Hepatocyte (in vitro differentiated cells): ENCODE measurements at regions not wholly inside any gene's neighbourhood (a gene's known extent, or its start where the extent isn't known, plus 50 kb on each side); places are given as distances from the start of the nearest gene placed in this dataset.
"Not testable (repeated sequence)": the region's sequence is repeated elsewhere in the genome, so short reads cannot be mapped to it uniquely, and the experiment has no call there.

Experiments used
- DNase-seq: peaks from one replicate; pipeline ENCODE4 v3.0.0-alpha.2; 2016; ENCODE audit warnings: low spot score
- H2AFZ ChIP-seq: fragments of 200-600 bp; sonication (generic); 2 replicates; pipeline ENCODE4 v1.6.0; 2016; ENCODE audit warnings: antibody characterized with exemption, mild to moderate bottlenecking
- H3K27ac ChIP-seq: fragments of 200-600 bp; sonication (generic); 2 replicates; pipeline ENCODE4 v1.5.1; 2016; ENCODE audit warnings: mild to moderate bottlenecking
- H3K27me3 ChIP-seq: fragments of 200-600 bp; sonication (generic); 2 replicates; pipeline ENCODE4 v1.6.1; 2016
- H3K36me3 ChIP-seq: fragments of 200-600 bp; sonication (generic); replicated peaks from 2 replicates; pipeline ENCODE4 v1.5.1; 2016; ENCODE audit warnings: low read depth; ENCODE audit not compliant: insufficient read depth
- H3K4me1 ChIP-seq: fragments of 200-600 bp; sonication (generic); 2 replicates; pipeline ENCODE4 v1.5.1; 2016; ENCODE audit warnings: mild to moderate bottlenecking, moderate library complexity; ENCODE audit not compliant: insufficient read depth
- H3K4me2 ChIP-seq: fragments of 200-600 bp; sonication (generic); 2 replicates; pipeline ENCODE4 v1.6.0; 2016
- H3K4me3 ChIP-seq: fragments of 200-600 bp; sonication (generic); 2 replicates; pipeline ENCODE4 v1.5.1; 2016; ENCODE audit warnings: mild to moderate bottlenecking
- H3K79me2 ChIP-seq: fragments of 200-600 bp; sonication (generic); 2 replicates; pipeline ENCODE4 v1.6.0; 2017; ENCODE audit warnings: mild to moderate bottlenecking
- H3K9me2 ChIP-seq: fragments of 200-600 bp; sonication (generic); replicated peaks from 2 replicates; pipeline ENCODE4 v1.6.0; 2017; ENCODE audit warnings: mild to moderate bottlenecking; ENCODE audit not compliant: insufficient read depth
- H3K9me3 ChIP-seq: fragments of 200-600 bp; sonication (generic); 2 replicates; pipeline ENCODE4 v1.5.1; 2016; ENCODE audit warnings: low read depth, mild to moderate bottlenecking
- H4K20me1 ChIP-seq: fragments of 200-600 bp; sonication (generic); 2 replicates; pipeline ENCODE4 v1.6.0; 2016; ENCODE audit warnings: mild to moderate bottlenecking; ENCODE audit not compliant: insufficient read depth, poor library complexity, severe bottlenecking
- CTCF ChIP-seq: fragments of 200-600 bp; sonication (generic); IDR thresholded peaks from 2 replicates; pipeline ENCODE4 v1.5.1; 2016; ENCODE audit warnings: antibody characterized with exemption, mild to moderate bottlenecking; ENCODE audit not compliant: poor library complexity
- EZH2 ChIP-seq: fragments of 200-600 bp; sonication (generic); IDR thresholded peaks from 2 replicates; pipeline ENCODE4 v1.6.1; 2016; ENCODE audit warnings: antibody characterized with exemption, mild to moderate bottlenecking, borderline replicate concordance
- EZH2phosphoT487 ChIP-seq: fragments of 200-600 bp; sonication (generic); IDR thresholded peaks from one replicate; pipeline ENCODE4 v1.6.1; 2018; ENCODE audit warnings: antibody characterized with exemption, mild to moderate bottlenecking, low read depth, moderate library complexity; ENCODE audit not compliant: unreplicated experiment, severe bottlenecking
- WGBS: methylation state at CpG from one replicate; pipeline ENCODE4 v1.1.6; 2016; ENCODE audit warnings: low lambda C conversion rate; ENCODE audit errors: missing lambda C conversion rate; 5-methylcytosine and 5-hydroxymethylcytosine counted together

DNA sequence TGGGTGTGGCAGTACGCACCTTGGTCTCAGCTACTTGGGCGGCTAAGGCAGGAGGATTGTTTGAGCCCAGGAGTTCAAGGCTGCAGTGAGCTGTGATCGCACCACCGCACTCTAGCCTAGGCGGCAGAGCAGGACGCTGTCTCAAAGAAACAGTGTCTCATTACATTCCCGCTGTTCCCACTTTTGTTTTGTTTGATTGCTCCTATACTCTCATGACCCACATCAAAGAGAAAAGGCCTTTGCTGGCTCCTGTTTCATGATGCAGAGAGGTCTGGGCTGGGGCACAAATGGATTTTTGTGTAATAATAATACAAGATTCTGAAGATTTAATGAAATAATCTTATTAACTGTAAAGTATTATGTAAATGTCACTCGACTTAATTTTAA is 85.7 kb downstream of the LACC1 start:
- Histone ChIP-seq H4K20me1 (no peaks in the 10 kb centered on the region), H3K27me3 (no peaks in the 10 kb centered on the region), H3K4me2 (no peak overlapping the region), H3K9me2 (no peaks in the 10 kb centered on the region), H2AFZ (no peak overlapping the region), H3K9me3 (no peaks in the 10 kb centered on the region), H3K79me2 (no peaks in the 10 kb centered on the region), H3K4me3 (no peak overlapping the region), H3K4me1 (no peaks in the 10 kb centered on the region), H3K27ac (no peak overlapping the region), H3K36me3 (no peaks in the 10 kb centered on the region)
- TF ChIP-seq EZH2phosphoT487, result no peak
- no peak for TF ChIP-seq CTCF
- TF ChIP-seq EZH2, result no peak
- 84% methylated on average over 8 of the region's 8 CpGs for WGBS
- no peak for DNase-seq

DNA sequence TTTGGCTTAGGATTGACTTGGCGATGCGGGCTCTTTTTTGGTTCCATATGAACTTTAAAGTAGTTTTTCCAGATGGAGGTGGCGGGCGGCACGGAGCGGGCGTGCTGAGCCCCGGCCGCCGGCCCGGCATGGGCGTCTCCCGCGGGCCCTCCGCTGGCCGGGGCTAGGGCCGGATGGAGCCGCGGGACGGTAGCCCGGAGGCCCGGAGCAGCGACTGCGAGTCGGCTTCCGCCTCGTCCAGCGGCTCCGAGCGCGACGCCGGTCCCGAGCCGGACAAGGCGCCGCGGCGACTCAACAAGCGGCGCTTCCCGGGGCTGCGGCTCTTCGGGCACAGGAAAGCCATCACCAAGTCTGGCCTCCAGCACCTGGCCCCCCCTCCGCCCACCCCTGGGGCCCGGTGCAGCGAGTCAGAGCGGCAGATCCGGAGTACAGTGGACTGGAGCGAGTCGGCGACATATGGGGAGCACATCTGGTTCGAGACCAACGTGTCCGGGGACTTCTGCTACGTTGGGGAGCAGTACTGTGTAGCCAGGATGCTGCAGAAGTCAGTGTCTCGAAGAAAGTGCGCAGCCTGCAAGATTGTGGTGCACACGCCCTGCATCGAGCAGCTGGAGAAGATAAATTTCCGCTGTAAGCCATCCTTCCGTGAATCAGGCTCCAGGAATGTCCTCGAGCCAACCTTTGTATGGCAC is 88.7 kb downstream of the LACC1 start:
- not testable (repeated sequence) for H3K4me3 ChIP-seq, DNase-seq, H3K27me3 ChIP-seq, H2AFZ ChIP-seq, H3K27ac ChIP-seq, H3K9me3 ChIP-seq, H3K4me2 ChIP-seq, H3K4me1 ChIP-seq, H3K9me2 ChIP-seq, H4K20me1 ChIP-seq, H3K36me3 ChIP-seq, H3K79me2 ChIP-seq
- WGBS, result 90% methylated on average over 27 of the region's 63 CpGs

GRCh38 chr13:43968943-43969690 is 89.4 kb downstream of the LACC1 start:
- DNase-seq, H3K27me3 ChIP-seq, H2AFZ ChIP-seq, H3K79me2 ChIP-seq, H3K4me2 ChIP-seq, H3K36me3 ChIP-seq, H3K9me3 ChIP-seq, H3K27ac ChIP-seq, H3K4me3 ChIP-seq, H4K20me1 ChIP-seq, H3K4me1 ChIP-seq, H3K9me2 ChIP-seq: not testable (repeated sequence)
- WGBS, result 93% methylated on average over 29 of the region's 33 CpGs

DNA sequence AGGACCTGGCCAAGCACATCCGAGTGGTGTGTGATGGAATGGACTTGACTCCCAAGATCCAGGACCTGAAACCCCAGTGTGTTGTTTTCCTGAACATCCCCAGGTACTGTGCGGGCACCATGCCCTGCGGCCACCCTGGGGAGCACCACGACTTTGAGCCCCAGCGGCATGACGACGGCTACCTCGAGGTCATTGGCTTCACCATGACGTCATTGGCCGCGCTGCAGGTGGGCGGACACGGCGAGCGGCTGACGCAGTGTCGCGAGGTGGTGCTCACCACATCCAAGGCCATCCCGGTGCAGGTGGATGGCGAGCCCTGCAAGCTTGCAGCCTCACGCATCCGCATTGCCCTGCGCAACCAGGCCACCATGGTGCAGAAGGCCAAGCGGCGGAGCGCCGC is 90.2 kb downstream of the LACC1 start:
- DNase-seq, H3K9me2 ChIP-seq, H3K4me2 ChIP-seq, H3K4me3 ChIP-seq, H3K27ac ChIP-seq, H3K79me2 ChIP-seq, H3K36me3 ChIP-seq, H4K20me1 ChIP-seq, H3K9me3 ChIP-seq, H2AFZ ChIP-seq, H3K27me3 ChIP-seq, H3K4me1 ChIP-seq: not testable (repeated sequence)
- 98% methylated on average over 14 of the region's 27 CpGs for WGBS

GRCh38 chr13:43970520-43971242 is 91.0 kb downstream of the LACC1 start:
- not testable (repeated sequence) for H3K79me2 ChIP-seq, H3K4me1 ChIP-seq, H3K4me2 ChIP-seq, H3K36me3 ChIP-seq, H3K27me3 ChIP-seq, H3K9me2 ChIP-seq, H3K4me3 ChIP-seq, H4K20me1 ChIP-seq, H2AFZ ChIP-seq, H3K27ac ChIP-seq, H3K9me3 ChIP-seq, DNase-seq
- WGBS, result 97% methylated on average over 31 of the region's 36 CpGs

GRCh38 chr13:43971324-43971723 is 91.6 kb downstream of the LACC1 start:
- not testable (repeated sequence) for H3K9me2 ChIP-seq, H4K20me1 ChIP-seq, H3K36me3 ChIP-seq, H3K79me2 ChIP-seq, H3K4me3 ChIP-seq, H3K27me3 ChIP-seq, H3K9me3 ChIP-seq, H3K4me2 ChIP-seq, H3K4me1 ChIP-seq, H3K27ac ChIP-seq, DNase-seq, H2AFZ ChIP-seq
- 98% methylated on average over 8 of the region's 19 CpGs for WGBS
